ENCODE measurements at regions not wholly inside any gene's neighbourhood (a gene's known extent, or its start where the extent isn't known, plus 50 kb on each side); places are given as distances from the start of the nearest gene placed in this dataset.

DNA sequence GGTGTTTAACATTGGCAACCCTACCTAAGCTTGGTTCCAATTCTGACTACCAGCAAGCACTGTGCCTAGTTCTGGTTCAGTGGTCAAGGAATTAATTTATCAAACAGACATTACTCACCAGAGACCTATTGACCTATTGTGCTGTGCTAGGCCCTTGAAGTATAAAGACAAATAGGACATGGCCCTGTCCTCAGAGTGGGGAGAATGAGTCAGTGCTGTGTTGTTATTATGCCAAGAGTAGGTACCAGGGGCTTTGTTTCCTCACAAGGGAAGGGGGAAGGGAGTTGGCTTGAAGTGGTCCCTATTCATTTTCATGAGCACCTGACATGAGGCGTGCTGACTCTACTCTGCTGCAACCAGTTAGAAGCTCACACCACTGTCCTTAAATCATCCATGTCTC is 62.6 kb upstream of the PLPP4 start (continued):
- TF ChIP-seq ZNF407 (IDR thresholded peaks at IDR 0.05; ENCODE audit: low read depth) (no peak), STAT5B (CRISPR knock-in tag; IDR thresholded peaks at IDR 0.05) (no peak), XRCC3 (IDR thresholded peaks at IDR 0.05) (no peak), IRF9 (tag; IDR thresholded peaks at IDR 0.05) (no peak), ZBTB1 (CRISPR knock-in tag; IDR thresholded peaks at IDR 0.05; ENCODE audit: borderline replicate concordance, low read depth) (no peak), ARID2 (IDR thresholded peaks at IDR 0.05) (no peak), ZZZ3 (IDR thresholded peaks at IDR 0.05) (no peak), ZNF24 (IDR thresholded peaks at IDR 0.05) (no peak), HEY1 (CRISPR knock-in tag; IDR thresholded peaks at IDR 0.05; ENCODE audit: borderline replicate concordance) (no peak), EP300 (IDR thresholded peaks at IDR 0.05; ENCODE audit: low read length) (no peak), RFX5 (IDR thresholded peaks at IDR 0.05; ENCODE audit: low read depth, low read length) (no peak), ARNT (IDR thresholded peaks at IDR 0.05) (no peak), CTCF (IDR thresholded peaks at IDR 0.05 in 2 of 3, conservative IDR thresholded peaks at IDR 0.05 in 1 of 3; ENCODE audit: insufficient read depth in 2 of 3, low read depth in 1 of 3, low read length in 3 of 3) (no peak), ERF (CRISPR knock-in tag; IDR thresholded peaks at IDR 0.05) (no peak)
- TF ChIP-seq, protein P1, sequence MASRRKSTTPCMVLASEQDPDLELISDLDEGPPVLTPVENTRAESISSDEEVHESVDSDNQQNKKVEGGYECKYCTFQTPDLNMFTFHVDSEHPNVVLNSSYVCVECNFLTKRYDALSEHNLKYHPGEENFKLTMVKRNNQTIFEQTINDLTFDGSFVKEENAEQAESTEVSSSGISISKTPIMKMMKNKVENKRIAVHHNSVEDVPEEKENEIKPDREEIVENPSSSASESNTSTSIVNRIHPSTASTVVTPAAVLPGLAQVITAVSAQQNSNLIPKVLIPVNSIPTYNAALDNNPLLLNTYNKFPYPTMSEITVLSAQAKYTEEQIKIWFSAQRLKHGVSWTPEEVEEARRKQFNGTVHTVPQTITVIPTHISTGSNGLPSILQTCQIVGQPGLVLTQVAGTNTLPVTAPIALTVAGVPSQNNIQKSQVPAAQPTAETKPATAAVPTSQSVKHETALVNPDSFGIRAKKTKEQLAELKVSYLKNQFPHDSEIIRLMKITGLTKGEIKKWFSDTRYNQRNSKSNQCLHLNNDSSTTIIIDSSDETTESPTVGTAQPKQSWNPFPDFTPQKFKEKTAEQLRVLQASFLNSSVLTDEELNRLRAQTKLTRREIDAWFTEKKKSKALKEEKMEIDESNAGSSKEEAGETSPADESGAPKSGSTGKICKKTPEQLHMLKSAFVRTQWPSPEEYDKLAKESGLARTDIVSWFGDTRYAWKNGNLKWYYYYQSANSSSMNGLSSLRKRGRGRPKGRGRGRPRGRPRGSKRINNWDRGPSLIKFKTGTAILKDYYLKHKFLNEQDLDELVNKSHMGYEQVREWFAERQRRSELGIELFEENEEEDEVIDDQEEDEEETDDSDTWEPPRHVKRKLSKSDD (conservative IDR thresholded peaks at IDR 0.05; ENCODE audit: low read length): no peak
